DMS 273 (cell line): ENCODE measurements at regions not wholly inside any gene's neighbourhood (a gene's known extent, or its start where the extent isn't known, plus 50 kb on each side); places are given as distances from the start of the nearest gene placed in this dataset.
"Not testable (repeated sequence)": the region's sequence is repeated elsewhere in the genome, so short reads cannot be mapped to it uniquely, and the experiment has no call there.

Experiments
- DNase-seq: peaks from one replicate; lab custom pipeline; 2025; ENCODE audit not compliant: unreplicated experiment; lab: John Stamatoyannopoulos, UW

DNA sequence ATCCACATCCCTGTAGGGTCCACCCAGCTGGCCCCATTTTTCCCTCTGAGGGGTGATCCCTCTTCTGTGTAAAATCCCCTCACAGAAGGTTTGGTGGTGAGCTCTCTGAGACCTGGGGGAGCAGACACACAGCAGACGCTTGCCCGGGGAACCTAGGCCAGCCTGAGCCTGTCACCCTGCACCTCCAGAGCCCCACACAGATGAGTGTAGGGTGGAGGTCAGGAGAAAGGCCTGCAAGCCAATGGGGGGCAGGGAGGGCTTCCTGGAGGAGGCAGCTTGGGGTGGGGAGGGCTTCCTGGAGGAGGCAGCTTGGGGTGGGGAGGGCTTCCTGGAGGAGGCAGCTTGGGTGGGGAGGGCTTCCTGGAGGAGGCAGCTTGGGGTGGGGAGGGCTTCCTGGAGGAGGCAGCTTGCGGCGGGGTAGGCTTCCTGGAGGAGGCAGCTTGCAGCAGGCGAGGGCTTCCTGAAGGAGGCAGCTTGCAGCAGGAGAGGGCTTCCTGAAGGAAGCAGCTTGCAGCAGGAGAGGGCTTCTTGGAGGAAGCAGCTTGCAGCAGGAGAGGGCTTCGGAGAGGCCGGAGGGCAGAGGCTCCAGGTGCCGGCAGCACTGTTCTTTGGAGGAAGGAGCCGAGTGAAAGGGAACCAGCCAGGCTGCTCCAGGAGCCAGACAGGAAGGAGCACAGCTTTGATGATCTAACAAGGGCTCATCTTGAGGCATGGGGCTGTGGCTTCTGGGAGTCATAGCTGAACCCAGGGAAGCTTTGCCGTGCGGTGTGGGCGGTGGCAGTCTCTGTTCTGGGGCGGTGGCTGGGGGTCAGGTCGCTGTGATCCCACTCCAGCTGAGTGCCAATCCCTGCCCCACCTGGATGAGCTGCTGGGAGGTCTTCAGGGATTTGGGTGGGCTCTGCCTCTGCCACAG lies 83.7 kb upstream of the ZNF469 start:
- no peak for DNase-seq

DNA sequence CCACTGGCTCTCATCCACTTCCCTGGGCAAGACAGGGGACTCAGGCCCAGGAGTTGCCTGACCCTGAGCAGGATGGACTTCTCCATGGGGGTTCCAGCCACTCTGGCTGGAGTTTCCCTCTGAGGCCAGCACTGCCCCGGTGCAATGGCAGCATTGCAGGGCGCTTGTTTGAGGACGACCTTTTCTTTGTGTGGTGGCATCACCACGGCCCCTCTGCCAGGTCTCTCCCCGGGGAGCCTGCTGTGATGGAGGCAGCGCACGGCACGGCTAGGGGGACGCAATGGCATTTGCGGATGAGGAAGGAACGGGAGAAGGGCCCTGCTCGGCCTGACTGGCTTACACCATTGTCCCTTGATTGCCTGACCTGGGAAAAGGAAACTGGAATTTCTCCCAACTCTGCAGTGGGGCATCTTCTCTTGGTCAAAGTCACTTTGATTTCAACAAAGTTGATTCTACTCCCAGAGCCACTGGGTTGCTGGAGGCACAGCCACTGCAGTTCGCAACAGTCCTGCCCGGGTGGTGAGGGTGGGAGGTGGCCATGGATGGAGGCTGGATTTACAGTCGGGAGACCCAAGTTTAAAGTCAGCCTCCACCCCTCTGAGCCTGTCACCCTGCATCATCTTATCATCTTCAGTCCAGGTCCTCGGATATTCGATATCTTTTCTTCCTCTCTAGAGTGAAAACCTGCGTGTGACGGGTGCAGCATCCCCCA lies 82.9 kb upstream of the ZNF469 start:
- no peak for DNase-seq

DNA sequence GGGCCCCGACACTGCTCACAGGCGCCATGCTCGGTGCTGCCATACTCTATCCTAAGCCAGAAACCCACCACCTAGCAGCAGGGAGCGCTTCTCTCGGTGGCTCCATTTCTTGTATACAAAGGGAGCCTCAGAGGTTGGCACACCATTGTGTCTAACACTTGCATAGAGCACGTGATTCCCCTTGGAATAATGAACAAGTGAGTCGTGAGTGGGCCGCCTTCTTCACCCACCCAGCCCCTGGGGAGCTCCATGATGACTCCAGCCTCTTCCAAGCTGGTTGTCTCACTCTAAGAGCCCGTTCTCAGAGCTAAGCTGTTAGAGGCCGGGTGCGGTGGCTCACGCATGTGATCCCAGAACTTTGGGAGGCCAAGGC lies 82.3 kb upstream of the ZNF469 start:
- no peak for DNase-seq

DNA sequence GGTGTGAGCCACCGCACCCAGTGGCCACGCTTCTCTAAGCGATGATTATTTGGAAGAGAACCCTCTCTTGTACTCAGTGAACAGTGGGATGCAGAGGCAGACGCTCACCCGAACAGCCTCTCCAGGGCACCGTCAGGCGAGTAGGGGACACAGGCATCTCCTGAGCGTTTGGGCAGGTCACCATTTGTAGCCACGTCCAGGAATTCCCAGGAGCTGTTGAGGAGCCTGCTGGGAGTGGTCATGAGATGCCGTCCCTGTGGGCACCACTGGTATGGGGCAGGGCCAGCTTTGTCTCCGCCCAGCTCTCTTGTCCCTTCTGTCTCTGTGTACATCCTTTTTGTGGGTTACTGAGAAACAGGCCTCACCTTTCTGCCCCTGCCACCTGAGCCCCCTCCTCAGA lies 81.3 kb upstream of the ZNF469 start:
- DNase-seq: no peak

DNA sequence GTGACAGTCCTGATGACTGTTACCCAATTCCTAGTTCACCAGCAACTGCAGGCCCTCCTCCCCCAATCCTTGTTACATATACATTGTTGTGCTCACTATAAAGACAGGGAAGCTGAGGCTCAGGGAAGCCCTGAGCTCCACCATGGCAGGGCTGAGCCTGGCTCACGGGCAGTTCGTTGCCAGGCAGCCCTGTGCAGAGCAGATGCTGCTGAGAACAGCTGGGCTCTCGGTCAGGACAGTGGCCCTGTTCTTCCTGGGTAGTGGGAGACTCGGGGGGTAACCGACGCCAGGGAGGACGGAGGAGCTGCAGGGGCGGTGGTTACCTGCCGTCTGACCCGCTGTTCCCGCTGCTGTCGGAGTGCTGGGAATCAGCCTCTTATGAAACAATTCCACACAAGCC lies 80.9 kb upstream of the ZNF469 start:
- no peak for DNase-seq

DNA sequence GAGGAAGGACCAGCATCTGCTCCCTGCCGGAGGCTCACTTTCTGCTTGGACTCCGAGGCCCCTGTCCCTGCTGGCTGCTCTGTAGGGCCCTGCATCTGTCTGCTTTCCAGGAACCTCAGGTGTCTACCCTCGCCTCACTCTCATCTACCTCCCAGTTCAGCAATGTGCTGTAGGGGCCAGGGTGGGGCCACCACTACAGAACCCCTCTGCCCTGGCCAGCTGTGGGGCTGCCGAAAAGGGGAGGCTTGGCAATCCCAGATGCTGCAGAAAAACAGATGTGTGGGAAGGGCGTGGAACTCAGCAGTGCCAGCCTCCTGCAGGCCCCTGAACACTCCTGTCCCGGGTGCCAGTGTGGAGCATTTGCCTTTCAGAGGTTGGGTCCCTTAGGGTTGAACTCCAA lies 80.1 kb upstream of the ZNF469 start:
- no peak for DNase-seq

DNA sequence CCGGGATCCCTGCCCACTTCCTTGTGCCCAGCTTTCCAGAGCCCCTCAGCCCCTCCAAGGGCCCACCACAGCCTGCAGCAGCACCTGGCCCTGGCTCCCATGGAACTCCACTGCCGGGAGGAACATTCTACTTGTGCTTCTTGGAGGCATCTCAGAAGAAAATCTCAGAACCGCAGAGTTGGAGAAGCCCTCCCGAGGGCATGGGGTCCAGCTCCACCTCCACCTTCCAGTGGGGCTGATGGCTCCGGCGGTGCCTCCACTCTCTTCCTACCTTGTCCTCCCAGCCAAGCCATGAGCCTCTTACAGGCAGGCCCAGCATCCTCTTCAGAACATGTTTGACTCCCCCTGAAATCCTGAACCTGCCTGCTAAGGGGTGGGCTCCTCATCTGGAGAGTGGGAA lies 79.4 kb upstream of the ZNF469 start:
- no peak for DNase-seq

DNA sequence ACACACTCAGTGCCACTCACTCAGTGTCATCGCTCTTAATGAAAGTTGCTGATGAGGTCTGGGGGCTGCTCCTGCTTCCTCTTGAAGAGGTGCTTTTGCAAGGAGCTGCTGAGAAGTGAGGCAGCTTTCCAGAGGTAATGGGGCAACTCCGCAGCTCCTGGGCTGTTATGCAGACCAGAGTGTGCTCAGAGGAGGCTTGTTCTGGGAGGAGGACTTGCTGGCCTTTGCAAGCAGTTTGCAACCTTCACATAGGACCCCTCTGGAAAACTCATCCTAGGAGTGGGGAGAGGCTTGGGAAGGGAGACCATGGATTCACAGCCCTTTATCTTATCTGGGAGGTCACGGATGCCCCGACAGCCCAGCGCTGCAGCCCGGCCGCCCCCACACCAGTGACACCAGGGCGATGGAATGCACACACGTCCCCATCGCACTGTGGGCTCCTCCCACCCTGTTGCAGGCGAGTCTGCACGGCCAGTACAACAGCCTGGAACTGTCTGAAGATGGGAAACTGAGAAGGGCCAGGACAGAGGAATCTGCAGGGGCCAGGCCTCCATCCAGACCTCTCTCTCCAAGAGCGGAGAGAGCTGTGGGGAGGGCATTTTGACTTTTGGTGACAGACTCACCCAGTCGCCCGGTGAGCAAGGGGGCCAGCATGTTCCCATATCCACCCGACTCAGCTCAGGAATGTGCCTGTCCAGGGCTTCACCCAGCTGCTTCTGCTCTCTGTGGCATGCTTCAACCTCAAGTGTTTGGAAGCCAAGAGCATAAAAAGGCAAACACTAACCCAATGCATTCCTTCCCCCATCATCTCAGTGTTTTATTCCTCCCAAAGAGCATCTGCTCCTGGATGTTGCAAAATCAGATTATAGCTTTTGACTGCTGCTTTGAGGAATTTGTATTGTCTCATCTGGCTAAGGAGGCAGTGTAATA lies 78.6 kb upstream of the ZNF469 start:
- no peak for DNase-seq

DNA sequence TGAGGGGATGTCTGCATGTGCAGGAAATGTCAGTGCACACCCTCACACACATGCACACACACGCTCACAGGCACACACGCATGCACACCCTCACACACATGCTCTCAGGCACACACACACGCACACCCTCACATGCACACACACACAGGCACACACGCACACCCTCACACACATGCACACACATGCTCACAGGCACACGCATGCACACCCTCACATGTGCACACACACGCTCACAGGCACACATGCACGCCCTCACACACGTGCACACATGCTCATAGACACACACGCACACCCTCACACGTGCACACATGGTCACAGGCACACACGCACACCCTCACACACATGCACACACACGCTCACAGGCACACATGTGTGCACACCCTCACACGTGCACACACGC lies 77.6 kb upstream of the ZNF469 start:
- no peak for DNase-seq

DNA sequence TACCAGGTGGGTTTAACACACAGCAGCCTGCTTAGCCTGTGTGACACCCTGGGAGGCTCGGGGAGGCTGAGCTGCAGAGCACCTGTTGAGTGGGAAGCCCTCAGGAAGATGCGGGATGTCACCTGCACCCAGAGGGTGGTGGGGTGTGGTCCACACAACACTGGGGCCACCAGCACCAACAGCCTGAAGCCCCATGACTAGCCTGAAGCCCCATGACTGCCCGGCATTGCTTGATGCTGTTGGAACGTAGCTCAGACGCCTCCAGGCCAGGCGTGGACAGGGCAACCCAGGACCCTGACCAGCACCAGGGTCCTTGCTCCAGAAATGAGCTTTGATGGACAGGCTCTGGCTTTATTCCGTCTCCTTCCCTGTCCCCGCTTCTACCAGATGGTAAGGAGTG lies 76.3 kb upstream of the ZNF469 start:
- DNase-seq: no peak

DNA sequence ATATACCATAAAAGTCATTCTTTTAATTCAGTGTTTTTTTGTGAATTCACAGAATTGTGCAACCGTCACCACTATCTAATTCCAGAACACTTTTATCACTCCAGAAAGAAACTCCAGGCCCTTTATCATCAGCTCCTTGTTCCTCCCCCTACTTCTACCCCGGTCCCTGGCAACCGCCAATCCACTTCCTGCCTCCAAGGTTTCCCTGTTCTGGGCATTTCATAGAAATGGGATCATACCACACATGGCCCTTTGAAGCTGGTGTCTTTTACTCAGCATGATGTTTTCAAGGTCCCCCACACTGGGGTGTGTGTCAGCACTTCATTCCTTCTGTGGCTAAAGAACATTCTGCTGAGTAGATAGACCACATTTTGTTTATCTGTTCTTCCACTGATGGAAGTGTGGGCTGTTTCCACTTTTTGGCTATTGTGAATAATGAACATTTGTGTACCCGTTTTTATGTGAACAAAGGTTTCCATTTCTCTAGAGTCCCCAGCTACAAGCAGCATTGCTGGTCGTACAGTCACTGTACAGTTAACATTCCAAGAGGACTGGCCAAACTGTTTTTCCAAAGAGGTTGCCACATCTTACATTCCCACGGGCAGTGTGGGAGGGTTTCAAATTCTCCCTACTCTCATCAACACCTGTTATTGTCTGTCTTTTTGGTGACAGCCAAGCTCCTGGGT lies 75.8 kb upstream of the ZNF469 start:
- no peak for DNase-seq

DNA sequence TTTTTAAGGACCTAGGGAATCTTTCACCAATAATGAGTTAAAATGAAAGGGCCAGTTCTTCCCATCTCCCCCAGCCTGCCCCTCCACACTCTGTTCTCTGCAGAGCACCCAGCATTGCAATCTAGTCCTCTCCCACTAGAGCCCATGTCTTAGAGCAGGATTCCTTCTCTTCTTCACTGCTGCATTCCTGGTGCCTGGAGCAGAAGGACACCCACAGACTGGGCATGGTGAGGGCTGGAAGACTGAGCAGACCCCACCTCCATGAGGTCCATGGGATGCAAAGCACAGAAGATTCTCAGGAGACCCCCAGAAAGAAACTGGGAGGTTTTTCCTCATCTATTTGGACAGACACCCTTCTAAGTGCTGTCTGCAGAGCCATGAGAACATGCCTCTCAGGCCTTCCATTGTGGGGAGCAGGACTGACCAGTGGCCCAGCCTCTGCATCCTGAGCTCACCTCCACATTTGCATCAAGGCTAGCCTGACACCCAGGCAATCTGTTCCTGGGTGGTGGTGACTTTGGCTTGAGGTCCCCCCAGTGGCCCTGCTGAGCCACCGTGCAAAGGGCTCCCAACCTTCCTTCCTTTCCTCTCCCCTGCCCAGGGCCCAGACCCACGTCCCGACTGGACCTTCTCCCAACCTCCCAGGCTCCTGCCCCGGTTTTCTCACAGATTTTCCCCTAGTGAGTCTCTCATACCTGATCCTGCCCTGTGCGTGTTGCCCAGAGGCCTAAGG lies 74.2 kb upstream of the ZNF469 start:
- DNase-seq: no peak

DNA sequence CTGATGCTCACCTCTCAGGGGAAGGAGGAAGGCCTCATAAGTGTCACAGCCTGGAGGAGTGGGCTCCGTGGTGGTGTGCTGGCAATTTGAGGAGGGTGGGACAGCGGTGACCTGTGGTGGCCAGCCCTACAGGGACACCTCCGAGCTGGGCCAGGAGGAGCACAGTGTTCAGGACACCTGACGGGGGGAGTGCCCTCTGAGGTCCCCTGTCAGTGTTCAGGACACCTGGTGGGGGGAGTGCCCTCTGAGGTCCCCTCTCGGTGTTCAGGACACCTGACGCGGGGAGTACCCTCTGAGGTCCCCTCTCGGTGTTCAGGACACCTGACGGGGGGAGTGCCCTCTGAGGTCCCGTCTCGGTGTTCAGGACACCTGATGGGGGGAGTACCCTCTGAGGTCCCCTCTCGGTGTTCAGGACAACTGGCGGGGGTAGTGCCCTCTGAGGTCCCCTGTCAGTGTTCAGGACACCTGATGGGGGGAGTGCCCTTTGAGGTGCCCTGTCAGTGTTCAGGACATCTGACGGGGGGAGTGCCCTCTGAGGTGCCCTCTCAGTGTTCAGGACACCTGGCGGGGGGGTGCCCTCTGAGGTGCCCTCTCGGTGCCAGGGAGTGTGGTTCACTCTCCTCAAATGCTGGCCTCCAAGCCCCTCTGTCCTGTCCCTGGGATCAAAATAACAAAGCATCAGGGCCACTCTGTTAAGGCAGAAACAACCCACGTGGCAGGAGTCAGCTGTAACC lies 73.4 kb upstream of the ZNF469 start:
- no peak for DNase-seq

DNA sequence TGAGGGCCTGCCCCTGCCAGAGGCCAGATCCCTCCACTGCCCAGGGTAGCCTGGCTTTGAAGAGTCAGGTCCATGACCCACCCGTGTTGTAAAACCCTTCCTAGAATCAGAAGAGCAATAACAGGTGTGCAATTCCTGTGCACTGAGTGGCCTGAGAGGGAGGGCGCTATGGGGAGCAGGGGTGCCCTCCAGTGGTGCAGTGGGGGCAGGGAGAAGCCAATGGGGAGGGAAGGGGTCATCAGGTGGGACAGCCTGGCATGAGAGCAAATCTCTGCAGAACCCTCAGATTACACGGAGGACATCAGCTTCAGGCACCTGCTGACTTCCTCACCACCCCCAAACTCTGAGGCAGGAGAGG lies 72.9 kb upstream of the ZNF469 start:
- DNase-seq: no peak

DNA sequence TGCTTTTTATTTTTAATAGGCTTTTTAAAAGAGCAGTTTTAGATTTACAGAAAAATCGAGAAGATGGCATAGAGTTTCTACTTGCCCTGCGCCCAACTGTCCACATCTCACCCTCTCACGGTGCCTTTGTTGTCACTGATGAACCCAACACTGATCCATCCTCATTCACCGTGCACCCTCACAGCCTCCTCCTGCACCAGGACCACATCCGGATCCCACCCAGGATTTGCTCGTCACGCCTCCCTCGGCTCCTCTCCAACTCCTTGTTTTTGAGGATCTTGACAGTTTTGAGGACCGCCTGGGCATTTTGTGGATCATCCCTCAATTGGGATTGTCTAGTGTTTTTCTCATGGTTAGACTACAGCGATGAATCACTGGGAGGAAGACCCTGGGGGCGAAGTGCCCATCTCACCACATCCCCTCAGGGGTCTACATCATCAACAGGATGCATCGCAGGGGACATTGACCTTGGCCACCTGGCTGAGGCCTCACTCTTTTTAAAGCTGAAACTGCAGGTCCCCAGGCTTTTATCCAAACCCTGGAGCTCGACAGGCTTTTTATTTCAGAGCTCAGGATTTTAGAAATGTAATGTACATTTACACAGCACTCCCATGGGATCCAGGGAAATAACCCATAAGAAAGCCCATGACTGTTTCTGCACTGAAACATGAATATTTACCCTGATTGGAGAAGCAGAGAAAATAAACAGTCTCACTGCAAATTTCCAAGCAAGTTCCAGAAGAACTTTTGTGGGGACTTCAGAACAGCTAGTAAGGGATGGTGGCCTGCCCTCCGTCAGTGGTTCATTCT lies 71.8 kb upstream of the ZNF469 start:
- no peak for DNase-seq

DNA sequence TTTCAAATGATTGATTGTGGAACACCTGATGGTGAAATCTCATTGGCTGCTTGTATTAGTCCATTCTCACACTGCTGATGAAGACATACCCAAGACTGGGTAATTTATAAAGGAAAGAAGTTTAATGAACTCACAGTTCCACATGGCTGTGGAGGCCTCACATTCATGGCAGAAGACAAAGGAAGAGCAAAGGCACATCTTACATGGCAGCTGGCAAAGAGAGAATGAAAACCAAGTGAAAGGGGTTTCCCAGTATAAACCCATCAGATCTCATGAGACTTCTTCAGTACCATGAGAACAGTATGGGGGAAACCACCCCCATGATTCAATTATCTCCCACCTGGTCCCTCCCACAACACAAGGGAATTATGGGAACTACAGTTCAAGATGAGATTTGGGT lies 70.9 kb upstream of the ZNF469 start:
- DNase-seq: not testable (repeated sequence)

DNA sequence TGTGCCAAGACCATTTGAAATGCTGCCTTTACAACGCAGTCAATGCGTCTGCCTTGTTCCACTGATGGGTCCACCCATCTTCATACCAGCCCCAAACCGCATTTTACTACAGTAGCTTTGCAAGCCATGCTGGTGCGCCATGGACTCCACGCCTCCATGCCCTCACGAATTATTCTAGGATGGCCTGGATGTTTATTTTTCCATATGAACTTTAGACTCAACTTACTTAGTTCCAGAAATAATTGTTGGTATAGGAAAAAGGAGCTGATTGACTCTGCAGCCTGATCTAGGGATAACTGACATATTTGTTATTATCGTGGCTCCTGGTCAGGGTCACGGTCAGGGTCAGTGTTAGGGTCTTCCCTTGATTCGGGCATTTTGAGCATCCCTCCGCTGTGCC lies 70.0 kb upstream of the ZNF469 start:
- DNase-seq: no peak

DNA sequence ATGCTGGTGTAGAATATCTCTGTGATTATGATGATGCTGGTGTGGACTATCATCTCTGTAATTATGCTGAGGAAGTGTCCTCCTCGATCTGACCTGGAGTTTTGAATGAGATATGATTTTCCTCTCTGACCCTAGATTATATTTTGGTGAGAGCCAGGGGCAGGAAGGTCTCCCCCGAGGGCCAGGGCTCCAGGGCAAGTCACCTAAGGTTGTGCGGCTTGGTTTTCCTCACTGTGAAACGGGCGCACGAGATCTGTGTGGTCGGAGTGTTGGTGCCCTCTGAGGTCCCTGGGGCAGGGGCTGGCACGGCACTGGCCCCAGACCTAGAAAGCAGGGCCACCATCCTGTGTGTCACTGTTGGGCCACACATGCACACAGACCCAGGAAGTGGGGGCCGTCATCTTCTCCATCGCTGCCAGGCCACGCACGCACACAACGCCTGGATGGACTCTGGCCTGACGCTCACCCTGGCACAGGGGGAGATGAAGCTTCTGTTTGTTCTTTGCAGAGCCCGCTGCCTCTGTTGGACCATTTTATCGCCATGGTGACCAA lies 67.7 kb upstream of the ZNF469 start:
- no peak for DNase-seq
